Psoas muscle (tissue), 7 donors: ENCODE measurements at regions not wholly inside any gene's neighbourhood (a gene's known extent, or its start where the extent isn't known, plus 50 kb on each side); places are given as distances from the start of the nearest gene placed in this dataset.

Experiments
- ATAC-seq, 4 donors: fragments of 200-7000 bp; cut with Tn5 transposase; one replicate each; pipeline ENCODE4 v1.9.1; 2020; ENCODE audit warnings: moderate library complexity in 3 of 4, mild to moderate bottlenecking in 2 of 4
- DNase-seq, 2 donors: peaks; one replicate each; pipeline ENCODE4 v3.0.0-alpha.2; 2020
- H3K27ac ChIP-seq: fragments of 200-600 bp; one replicate; pipeline ENCODE4 v1.8.0; 2022
- H3K27me3 ChIP-seq, 3 donors: fragments of 200-600 bp in 1 of 3; one replicate each; pipeline versions ENCODE4 v1.6.1 to v1.8.0; 2013 to 2022; ENCODE audit warnings: low read length in 2 of 3, mild to moderate bottlenecking in 2 of 3, moderate library complexity in 1 of 3; ENCODE audit not compliant: insufficient read depth in 3 of 3
- H3K36me3 ChIP-seq, 2 donors: fragments of 200-600 bp in 1 of 2; one replicate each; pipeline versions ENCODE4 v1.6.1 to v1.8.0; 2013 to 2022; ENCODE audit warnings: low read depth in 1 of 2, mild to moderate bottlenecking in 1 of 2, moderate library complexity in 1 of 2; ENCODE audit not compliant: insufficient read depth in 1 of 2
- H3K4me1 ChIP-seq: fragments of 200-600 bp; one replicate; pipeline ENCODE4 v1.8.0; 2022
- H3K4me3 ChIP-seq: fragments of 200-600 bp; one replicate; pipeline ENCODE4 v1.8.0; 2022; ENCODE audit warnings: mild to moderate bottlenecking
- H3K9me3 ChIP-seq: fragments of 200-600 bp; one replicate; pipeline ENCODE4 v1.8.0; 2022
- WGBS, 3 donors: extraction: QIAGEN DNeasy Blood & Tissue Kit; methylation state at CpG; one replicate each; pipeline versions ENCODE4 v1.1.6 to v1.1.7; 2013; 5-methylcytosine and 5-hydroxymethylcytosine counted together
- intact Hi-C, 2 donors: fragments of 100-400 bp; cut with DNase I; formaldehyde crosslinking; loops; one replicate each; pipeline versions ENCODE4 v1.11.0 to v1.14.2; 2022
- TF ChIP-seq, protein P1 (sequence below): fragments of 200-600 bp; IDR thresholded peaks from one replicate; pipeline ENCODE4 v1.8.0; 2022; ENCODE audit warnings: antibody characterized with exemption
- donor health status: healthy with polysubstance abuse.
- donor health status: DM: no; HTN: no; CAD: no; lungs with moderate emphysema.
- donor health status: Bipolar disorder and iron deficiency.
- donor health status: healthy.
- donor health status: DM: yes; HTN: yes; CAD: no.
- donor health status: DM: no; HTN: no; CAD: no.
- donor health status: DM: yes; HTN: yes; CAD: no.

GRCh38 chr10:8424555-8425211, 370.2 kb downstream of the GATA3 start:
- Histone ChIP-seq H3K27ac (no peak overlapping the region), H3K36me3 (no peaks in the 10 kb centered on the region), H3K27me3 (no peaks in the 10 kb centered on the region), H3K9me3 (no peaks in the 10 kb centered on the region), H3K4me3 (no peak overlapping the region), H3K4me1 (no peaks in the 10 kb centered on the region)
- 54 to 67% (median 62%) methylated on average over 3 of the region's 3 CpGs for WGBS, 3 donors
- DNase-seq (no peak), ATAC-seq (no peak)
- TF ChIP-seq, protein P1, sequence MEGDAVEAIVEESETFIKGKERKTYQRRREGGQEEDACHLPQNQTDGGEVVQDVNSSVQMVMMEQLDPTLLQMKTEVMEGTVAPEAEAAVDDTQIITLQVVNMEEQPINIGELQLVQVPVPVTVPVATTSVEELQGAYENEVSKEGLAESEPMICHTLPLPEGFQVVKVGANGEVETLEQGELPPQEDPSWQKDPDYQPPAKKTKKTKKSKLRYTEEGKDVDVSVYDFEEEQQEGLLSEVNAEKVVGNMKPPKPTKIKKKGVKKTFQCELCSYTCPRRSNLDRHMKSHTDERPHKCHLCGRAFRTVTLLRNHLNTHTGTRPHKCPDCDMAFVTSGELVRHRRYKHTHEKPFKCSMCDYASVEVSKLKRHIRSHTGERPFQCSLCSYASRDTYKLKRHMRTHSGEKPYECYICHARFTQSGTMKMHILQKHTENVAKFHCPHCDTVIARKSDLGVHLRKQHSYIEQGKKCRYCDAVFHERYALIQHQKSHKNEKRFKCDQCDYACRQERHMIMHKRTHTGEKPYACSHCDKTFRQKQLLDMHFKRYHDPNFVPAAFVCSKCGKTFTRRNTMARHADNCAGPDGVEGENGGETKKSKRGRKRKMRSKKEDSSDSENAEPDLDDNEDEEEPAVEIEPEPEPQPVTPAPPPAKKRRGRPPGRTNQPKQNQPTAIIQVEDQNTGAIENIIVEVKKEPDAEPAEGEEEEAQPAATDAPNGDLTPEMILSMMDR = no peak
- intact Hi-C loops = no loop called here

GRCh38 chr10:8428654-8429053, 374.2 kb downstream of the GATA3 start:
- intact Hi-C loops = no loop called here
- TF ChIP-seq, protein P1 = no peak
- Histone ChIP-seq H3K9me3 (no peaks in the 10 kb centered on the region), H3K4me1 (no peaks in the 10 kb centered on the region), H3K27me3 (no peaks in the 10 kb centered on the region), H3K36me3 (no peaks in the 10 kb centered on the region), H3K4me3 (no peak overlapping the region), H3K27ac (no peak overlapping the region)
- ATAC-seq (no peak), DNase-seq (no peak)
- WGBS, 3 donors = 76 to 84% (median 79%) methylated on average over 4 of the region's 4 CpGs

DNA sequence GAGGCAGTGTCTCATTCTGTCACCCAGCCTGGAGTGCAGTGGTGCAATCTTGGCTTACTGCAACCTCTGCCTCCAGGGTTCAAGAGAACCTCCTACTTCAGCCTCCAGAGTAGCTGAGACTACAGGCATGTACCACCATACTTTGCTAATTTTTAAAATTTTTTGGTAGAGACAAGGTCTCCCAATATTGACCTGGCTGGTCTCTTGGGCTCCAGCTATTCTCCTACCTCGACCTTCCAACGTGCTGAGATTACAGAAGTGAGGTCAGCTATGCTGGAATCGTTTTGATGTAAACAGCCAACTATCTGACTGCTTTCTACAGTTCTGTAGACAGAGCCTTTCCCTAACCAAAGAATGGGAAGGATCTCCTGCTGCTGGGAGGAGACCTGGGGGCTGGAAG, 375.8 kb downstream of the GATA3 start:
- Histone ChIP-seq H3K4me3 (no peak overlapping the region), H3K4me1 (no peaks in the 10 kb centered on the region), H3K27ac (no peak overlapping the region), H3K36me3 (no peaks in the 10 kb centered on the region), H3K27me3 (no peaks in the 10 kb centered on the region), H3K9me3 (no peaks in the 10 kb centered on the region)
- intact Hi-C loops = no loop called here
- TF ChIP-seq, protein P1 = no peak
- ATAC-seq = no peak
- no peak for DNase-seq
- WGBS, 3 donors = 58 to 72% (median 69%) methylated on average over 3 of the region's 3 CpGs

DNA sequence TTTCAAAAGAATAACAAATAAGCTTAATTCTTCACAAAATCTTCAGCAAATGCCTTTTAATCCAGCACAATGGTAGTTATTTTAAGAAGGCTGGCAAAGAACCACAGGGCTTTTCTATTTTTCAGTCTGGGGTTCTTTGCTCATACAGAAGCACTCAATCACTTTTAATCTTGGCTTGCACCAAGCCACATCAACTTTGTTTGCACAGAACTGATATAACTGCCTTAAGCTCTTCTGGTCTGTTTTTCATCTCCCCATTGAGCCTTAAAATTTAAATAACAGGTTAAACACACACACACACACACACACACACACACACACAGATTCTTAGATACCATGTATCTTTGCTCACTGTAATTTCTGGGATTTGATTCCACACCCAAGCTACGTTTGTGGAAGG, 377.0 kb downstream of the GATA3 start:
- H3K27ac ChIP-seq = no peak overlapping the region
- no peak for ATAC-seq
- TF ChIP-seq, protein P1 = no peak
- intact Hi-C loops = no loop called here
- H3K9me3 ChIP-seq = no peaks in the 10 kb centered on the region
- H3K27me3 ChIP-seq = no peaks in the 10 kb centered on the region
- WGBS, 3 donors = 61 to 63% (median 61%) methylated on average over 1 of the region's 1 CpG
- no peaks in the 10 kb centered on the region for H3K4me1 ChIP-seq
- H3K4me3 ChIP-seq = no peak overlapping the region
- DNase-seq = no peak
- H3K36me3 ChIP-seq = no peaks in the 10 kb centered on the region
